Mucosa of descending colon (tissue), 3 donors: ENCODE measurements at regions not wholly inside any gene's neighbourhood (a gene's known extent, or its start where the extent isn't known, plus 50 kb on each side); places are given as distances from the start of the nearest gene placed in this dataset.

ENCODE experiments used
- ATAC-seq: fragments of 200-7000 bp; cut with Tn5 transposase; one replicate; pipeline ENCODE4 v1.9.1; 2020; ENCODE audit warnings: mild to moderate bottlenecking, moderate library complexity
- DNase-seq, 3 donors: peaks; one replicate each; pipeline ENCODE4 v3.0.0-alpha.2; 2020
- H3K36me3 ChIP-seq: fragments of 200-600 bp; one replicate; pipeline ENCODE4 v1.8.0; 2021; ENCODE audit warnings: low read depth, mild to moderate bottlenecking
- H3K4me1 ChIP-seq: fragments of 200-600 bp; one replicate; pipeline ENCODE4 v1.8.0; 2021; ENCODE audit warnings: low read depth, mild to moderate bottlenecking
- H3K4me3 ChIP-seq: fragments of 200-600 bp; one replicate; pipeline ENCODE4 v1.8.0; 2021; ENCODE audit warnings: mild to moderate bottlenecking
- H3K9me3 ChIP-seq: fragments of 200-600 bp; one replicate; pipeline ENCODE4 v1.8.0; 2021; ENCODE audit warnings: mild to moderate bottlenecking
- CTCF ChIP-seq: fragments of 200-600 bp; IDR thresholded peaks from one replicate; pipeline ENCODE4 v1.8.0; 2022; ENCODE audit warnings: antibody characterized with exemption, mild to moderate bottlenecking
- intact Hi-C, 2 donors: fragments of 100-400 bp; cut with DNase I in 1 of 2; cut with micrococcal nuclease in 1 of 2; formaldehyde crosslinking; loops; one replicate each; pipeline versions ENCODE4 v1.11.0 to v1.11.1; 2022; cut with DNase I, micrococcal nuclease
- donor health status: DM: no; HTN: no; CAD: no; lungs with moderate emphysema.
- donor health status: DM: no; HTN: no; CAD: no.
- donor health status: DM: no; HTN: yes; CAD: no.

- peak; percentile 34 for TF ChIP-seq CTCF
- peak in 2 of 3 donors; percentile 27 to 57 for DNase-seq
- H3K36me3 ChIP-seq: no peaks in the 10 kb centered on the region
- no peak overlapping the region for H3K4me3 ChIP-seq
- intact Hi-C loops: no loop called here
- no peaks in the 10 kb centered on the region for H3K4me1 ChIP-seq
- peak; percentile 72 for ATAC-seq
- H3K9me3 ChIP-seq: no peaks in the 10 kb centered on the region
Measured at GRCh38 chr18:25921677-25922421, 168.6 kb downstream of the SS18 start.

DNA sequence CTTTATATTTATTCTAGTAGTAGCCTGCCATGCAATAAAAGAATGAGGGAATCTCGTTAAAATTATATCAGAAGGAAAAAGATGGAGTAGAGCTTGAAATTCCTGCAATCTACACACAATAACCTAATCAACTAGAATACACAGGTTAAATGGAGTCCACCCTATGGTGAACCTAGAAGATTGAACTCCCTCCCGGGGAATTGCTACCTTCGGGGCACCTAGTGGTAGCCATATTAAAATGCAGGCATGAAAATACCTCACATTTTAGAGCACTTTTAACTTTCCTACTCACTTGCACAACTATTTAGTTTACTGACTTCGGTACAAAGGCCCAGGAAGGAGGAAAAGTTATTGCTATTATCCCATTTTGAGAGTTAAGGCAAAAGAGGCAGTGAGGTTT, 174.5 kb downstream of the SS18 start:
- Histone ChIP-seq H3K36me3 (no peaks in the 10 kb centered on the region), H3K9me3 (no peaks in the 10 kb centered on the region), H3K4me1 (no peaks in the 10 kb centered on the region), H3K4me3 (no peak overlapping the region)
- ATAC-seq (no peak), DNase-seq (no peak)
- TF ChIP-seq CTCF: no peak
- intact Hi-C loops: no loop called here

DNA sequence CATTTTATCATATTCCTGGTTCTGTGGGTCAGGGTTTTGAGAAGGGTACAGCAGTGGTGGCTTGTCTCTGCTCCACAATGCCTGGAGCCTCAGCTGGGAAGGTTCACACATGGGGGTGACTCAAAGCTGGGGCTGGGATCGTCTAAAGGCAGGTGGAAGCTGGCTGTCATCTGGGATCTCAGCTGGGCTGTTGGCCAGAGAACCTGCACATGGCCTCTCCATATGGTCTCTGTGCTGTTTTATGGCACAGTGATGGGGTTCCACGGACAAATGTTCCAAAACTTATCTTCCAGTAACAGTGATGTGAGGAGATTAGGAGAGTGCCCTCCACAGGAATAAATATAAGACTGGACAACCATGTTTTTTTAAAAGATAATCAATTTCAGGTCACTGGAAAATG, 191.4 kb downstream of the SS18 start:
- TF ChIP-seq CTCF: no peak
- intact Hi-C loops: no loop called here
- DNase-seq: no peak

DNA sequence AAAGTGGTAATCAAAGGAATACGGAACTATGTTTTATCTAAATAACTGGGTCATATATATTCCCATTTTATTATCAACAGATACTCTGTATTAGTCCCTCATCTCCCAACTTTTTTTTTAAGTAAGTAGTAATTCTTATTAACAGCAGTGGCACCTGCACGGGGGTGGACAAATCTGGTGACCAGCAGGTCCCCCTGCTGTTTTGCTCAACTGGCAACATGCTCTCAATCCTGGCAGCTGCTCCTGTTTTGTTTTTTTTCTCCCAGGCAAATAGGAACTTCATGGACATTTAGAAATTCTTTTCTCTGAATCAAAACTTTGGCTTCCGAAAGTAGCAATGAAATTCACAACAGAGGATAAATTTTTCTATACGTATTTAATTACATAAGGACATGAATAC, 193.5 kb downstream of the SS18 start:
- Histone ChIP-seq H3K4me1 (no peaks in the 10 kb centered on the region), H3K4me3 (no peak overlapping the region), H3K36me3 (no peaks in the 10 kb centered on the region), H3K9me3 (peaks cover 3% of the 10 kb centered on the region)
- intact Hi-C loops: no loop called here
- ATAC-seq (no peak), DNase-seq (no peak)
- no peak for TF ChIP-seq CTCF

More for the DNA sequence above, 191.4 kb downstream of the SS18 start:
- Histone ChIP-seq H3K4me3 (no peak overlapping the region), H3K9me3 (peaks cover 3% of the 10 kb centered on the region), H3K4me1 (no peaks in the 10 kb centered on the region), H3K36me3 (no peaks in the 10 kb centered on the region)
- no peak for ATAC-seq

DNA sequence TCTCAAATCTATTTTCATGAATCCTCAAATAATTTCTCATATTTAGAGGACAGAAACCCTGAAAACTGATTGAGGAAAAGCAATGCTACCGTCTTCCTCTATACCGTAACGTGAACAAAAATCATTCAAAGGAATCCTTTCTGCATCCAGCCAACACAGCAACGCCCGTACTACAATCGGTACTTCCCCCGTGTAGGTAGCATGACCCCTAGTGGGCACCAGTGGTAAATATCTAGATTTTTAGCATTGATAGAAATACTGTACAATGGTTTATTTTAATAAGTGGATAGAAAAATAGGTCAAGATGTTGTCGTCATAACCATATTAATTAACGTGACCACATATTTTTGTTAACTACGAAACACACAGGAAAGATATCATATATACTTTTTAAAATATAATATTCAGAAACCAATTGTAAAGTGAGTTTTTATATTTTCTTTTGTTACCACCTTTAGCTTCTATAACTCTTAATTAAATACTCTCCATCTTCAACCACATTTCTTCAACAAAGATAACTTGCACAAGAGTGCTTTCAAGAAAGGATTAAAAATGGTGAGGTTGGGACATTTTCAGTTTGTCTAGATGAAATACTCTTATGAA, 194.1 kb downstream of the SS18 start:
- peak in 1 of 3 donors; percentile 59 for DNase-seq
- intact Hi-C loops: no loop called here
- H3K36me3 ChIP-seq: no peaks in the 10 kb centered on the region
- H3K4me1 ChIP-seq: no peaks in the 10 kb centered on the region
- peaks cover 1% of the 10 kb centered on the region for H3K9me3 ChIP-seq
- ATAC-seq: peak; percentile 73
- TF ChIP-seq CTCF: peak; percentile 44
- no peak overlapping the region for H3K4me3 ChIP-seq
